HEK293T (cell line): ENCODE measurements at regions not wholly inside any gene's neighbourhood (a gene's known extent, or its start where the extent isn't known, plus 50 kb on each side); places are given as distances from the start of the nearest gene placed in this dataset.

ENCODE experiments used
- BHLHE40 ChIP-seq: fragments of 450-650 bp; IDR thresholded peaks from 2 replicates; pipeline ENCODE4 v1.6.1; 2016; ENCODE audit warnings: mild to moderate bottlenecking, moderate library complexity, borderline replicate concordance
- ELF4 ChIP-seq: fragments of 450-650 bp; IDR thresholded peaks from 2 replicates; pipeline ENCODE4 v1.6.1; 2017; ENCODE audit warnings: antibody characterized with exemption
- FOXA1 ChIP-seq: fragments of 450-650 bp; IDR thresholded peaks from 2 replicates; pipeline ENCODE4 v1.6.1; 2016; ENCODE audit warnings: mild to moderate bottlenecking
- FOXK2 ChIP-seq: fragments of 450-650 bp; IDR thresholded peaks from 2 replicates; pipeline ENCODE4 v1.6.1; 2016; ENCODE audit warnings: mild to moderate bottlenecking
- FOXM1 ChIP-seq: fragments of 450-650 bp; IDR thresholded peaks from 2 replicates; pipeline ENCODE4 v1.6.1; 2017; ENCODE audit warnings: mild to moderate bottlenecking, borderline replicate concordance
- HDGF ChIP-seq: fragments of 450-650 bp; IDR thresholded peaks from 2 replicates; pipeline ENCODE4 v1.6.1; 2017; ENCODE audit warnings: antibody characterized with exemption, borderline replicate concordance
- NFRKB ChIP-seq: fragments of 450-650 bp; IDR thresholded peaks from 2 replicates; pipeline ENCODE4 v1.6.1; 2016; ENCODE audit warnings: mild to moderate bottlenecking, moderate library complexity
- SP1 ChIP-seq: fragments of 450-650 bp; IDR thresholded peaks from 2 replicates; pipeline ENCODE4 v1.6.1; 2017
- SUZ12 ChIP-seq: fragments of 450-650 bp; IDR thresholded peaks from 2 replicates; pipeline ENCODE4 v1.6.1; 2016; ENCODE audit warnings: mild to moderate bottlenecking

GRCh38 chr11:133582750-133583149 lies 50.4 kb upstream of the OPCML start:
- TF ChIP-seq SP1 = no peak
- no peak for TF ChIP-seq ELF4
- no peak for TF ChIP-seq FOXK2
- no peak for TF ChIP-seq FOXM1
- no peak for TF ChIP-seq NFRKB
- no peak for TF ChIP-seq FOXA1
- TF ChIP-seq SUZ12 = no peak
- TF ChIP-seq HDGF = no peak
- no peak for TF ChIP-seq BHLHE40
